Natural killer cell (primary cell): ENCODE measurements at regions not wholly inside any gene's neighbourhood (a gene's known extent, or its start where the extent isn't known, plus 50 kb on each side); places are given as distances from the start of the nearest gene placed in this dataset.

Experiments
- ATAC-seq, 3 donors: fragments of 150-1000 bp in 2 of 3; fragments of 200-7000 bp in 1 of 3; cut with Tn5 transposase; 1 replicate in 1 of 3; 2 replicates in 2 of 3; pipeline ENCODE4 v1.10.0; 2021; ENCODE audit warnings: mild to moderate bottlenecking in 2 of 3, moderate library complexity in 2 of 3
- DNase-seq, 2 donors: peaks; one replicate each; pipeline versions ENCODE4 v3.0.0 to v3.0.0-alpha.2; 2013 to 2021; ENCODE audit warnings: mixed read lengths in 1 of 2
- H3K27ac ChIP-seq: one replicate; pipeline ENCODE4 v1.5.1; 2013; ENCODE audit warnings: mild to moderate bottlenecking, low read length
- H3K27me3 ChIP-seq: one replicate; pipeline ENCODE4 v1.6.1; 2013; ENCODE audit warnings: low read length; ENCODE audit not compliant: control insufficient read depth, insufficient read depth
- H3K36me3 ChIP-seq: one replicate; pipeline ENCODE4 v1.6.1; 2013; ENCODE audit warnings: low read length; ENCODE audit not compliant: control insufficient read depth, insufficient read depth
- H3K4me1 ChIP-seq: one replicate; pipeline ENCODE4 v1.6.1; 2013; ENCODE audit warnings: low read length; ENCODE audit not compliant: control insufficient read depth, insufficient read depth
- H3K4me3 ChIP-seq: one replicate; pipeline ENCODE4 v1.5.1; 2013; ENCODE audit warnings: low read length
- H3K9me3 ChIP-seq: one replicate; pipeline ENCODE4 v1.6.1; 2013; ENCODE audit warnings: low read length; ENCODE audit not compliant: control insufficient read depth, insufficient read depth
- H3K27ac Mint-ChIP-seq, 2 donors: one replicate each; pipeline ENCODE4 v1.8.0; 2022; ENCODE audit warnings: mild to moderate bottlenecking in 2 of 2, mixed read lengths in 2 of 2, moderate library complexity in 1 of 2
- H3K27me3 Mint-ChIP-seq, 2 donors: one replicate each; pipeline ENCODE4 v1.8.0; 2022; ENCODE audit warnings: low read depth in 2 of 2, mixed read lengths in 2 of 2
- H3K36me3 Mint-ChIP-seq: one replicate; pipeline ENCODE4 v1.8.0; 2022; ENCODE audit warnings: mixed read lengths
- H3K4me1 Mint-ChIP-seq, 2 donors: one replicate each; pipeline ENCODE4 v1.8.0; 2022; ENCODE audit warnings: mixed read lengths in 2 of 2
- H3K4me3 Mint-ChIP-seq: one replicate; pipeline ENCODE4 v1.8.0; 2022; ENCODE audit warnings: mild to moderate bottlenecking, moderate library complexity, mixed read lengths
- H3K9me3 Mint-ChIP-seq, 2 donors: one replicate each; pipeline ENCODE4 v1.8.0; 2022; ENCODE audit warnings: mixed read lengths in 2 of 2
- WGBS: methylation state at CpG from one replicate; pipeline ENCODE4 v1.1.7; 2013; ENCODE audit warnings: missing lambda C conversion rate; ENCODE audit not compliant: insufficient coverage; 5-methylcytosine and 5-hydroxymethylcytosine counted together
- intact Hi-C: fragments of 100-400 bp; cut with micrococcal nuclease; formaldehyde crosslinking; loops from one replicate; pipeline ENCODE4 v1.14.2; 2022
- TF ChIP-seq, protein P1 (sequence below): fragments of 200-600 bp; IDR thresholded peaks from one replicate; pipeline ENCODE4 v1.8.0; 2022; ENCODE audit warnings: antibody characterized with exemption

DNA sequence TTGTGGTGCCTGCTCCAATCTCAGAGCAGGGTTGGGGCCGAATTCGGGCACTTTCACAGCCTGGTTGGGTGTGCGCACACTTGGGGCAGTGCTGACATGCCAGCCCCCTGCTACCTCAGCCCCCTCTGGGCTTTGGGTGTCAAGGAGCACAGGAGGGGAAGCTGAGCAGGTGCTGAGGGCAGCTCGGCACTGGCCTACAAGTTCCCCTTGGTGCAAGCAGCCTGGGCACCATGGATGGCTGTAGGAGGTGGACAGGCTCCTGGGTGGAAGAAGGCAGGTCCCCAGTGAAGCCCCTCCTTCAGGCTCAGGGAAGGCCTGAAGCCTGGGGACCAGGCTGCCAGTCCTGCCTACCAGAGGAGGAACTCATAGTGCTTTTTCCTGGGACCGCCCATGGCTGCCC, 326.6 kb downstream of the NDFIP2 start:
- ATAC-seq, result no peak
- TF ChIP-seq, protein P1, sequence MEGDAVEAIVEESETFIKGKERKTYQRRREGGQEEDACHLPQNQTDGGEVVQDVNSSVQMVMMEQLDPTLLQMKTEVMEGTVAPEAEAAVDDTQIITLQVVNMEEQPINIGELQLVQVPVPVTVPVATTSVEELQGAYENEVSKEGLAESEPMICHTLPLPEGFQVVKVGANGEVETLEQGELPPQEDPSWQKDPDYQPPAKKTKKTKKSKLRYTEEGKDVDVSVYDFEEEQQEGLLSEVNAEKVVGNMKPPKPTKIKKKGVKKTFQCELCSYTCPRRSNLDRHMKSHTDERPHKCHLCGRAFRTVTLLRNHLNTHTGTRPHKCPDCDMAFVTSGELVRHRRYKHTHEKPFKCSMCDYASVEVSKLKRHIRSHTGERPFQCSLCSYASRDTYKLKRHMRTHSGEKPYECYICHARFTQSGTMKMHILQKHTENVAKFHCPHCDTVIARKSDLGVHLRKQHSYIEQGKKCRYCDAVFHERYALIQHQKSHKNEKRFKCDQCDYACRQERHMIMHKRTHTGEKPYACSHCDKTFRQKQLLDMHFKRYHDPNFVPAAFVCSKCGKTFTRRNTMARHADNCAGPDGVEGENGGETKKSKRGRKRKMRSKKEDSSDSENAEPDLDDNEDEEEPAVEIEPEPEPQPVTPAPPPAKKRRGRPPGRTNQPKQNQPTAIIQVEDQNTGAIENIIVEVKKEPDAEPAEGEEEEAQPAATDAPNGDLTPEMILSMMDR, result no peak
- Histone ChIP-seq H3K4me3 (no peak overlapping the region), H3K9me3 (no peaks in the 10 kb centered on the region), H3K27me3 (no peaks in the 10 kb centered on the region), H3K27ac (no peak overlapping the region), H3K4me1 (peaks cover 2% of the 10 kb centered on the region), H3K36me3 (no peaks in the 10 kb centered on the region)
- H3K9me3 Mint-ChIP-seq, result no peaks in the 10 kb centered on the region
- intact Hi-C loops, result no loop called here
- H3K27me3 Mint-ChIP-seq, result no peaks in the 10 kb centered on the region
- peaks cover 25 to 26% of the 10 kb centered on the region in 2 donors for H3K4me1 Mint-ChIP-seq
- WGBS, result 73% methylated on average over 5 of the region's 5 CpGs
- no peaks in the 10 kb centered on the region for H3K36me3 Mint-ChIP-seq
- no peak overlapping the region for H3K4me3 Mint-ChIP-seq
- no peak for DNase-seq
- no peak overlapping the region for H3K27ac Mint-ChIP-seq

DNA sequence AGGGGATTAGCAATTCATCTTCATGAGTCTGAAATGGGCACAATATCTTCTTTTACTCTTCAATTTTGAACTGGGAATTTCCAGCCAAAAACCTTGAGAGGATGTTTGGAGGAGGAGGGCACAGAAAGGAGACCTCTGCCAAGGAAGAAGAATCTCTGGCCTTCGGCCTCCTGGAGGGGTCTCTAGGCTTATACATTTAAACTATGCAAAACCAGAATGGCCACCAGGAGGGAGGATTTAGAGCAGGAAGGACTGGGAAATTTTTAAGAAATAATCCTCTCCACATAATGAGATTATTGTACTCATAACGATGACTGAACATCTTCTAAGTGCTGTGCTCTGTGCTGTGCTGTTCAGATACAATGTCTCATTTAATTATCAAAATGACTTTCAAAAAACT, 325.9 kb downstream of the NDFIP2 start:
- H3K4me3 Mint-ChIP-seq, result no peak overlapping the region
- Histone ChIP-seq H3K36me3 (no peaks in the 10 kb centered on the region), H3K27ac (no peak overlapping the region), H3K27me3 (no peaks in the 10 kb centered on the region), H3K4me3 (no peak overlapping the region), H3K4me1 (peaks cover 2% of the 10 kb centered on the region), H3K9me3 (no peaks in the 10 kb centered on the region)
- TF ChIP-seq, protein P1, result no peak
- DNase-seq (no peak), ATAC-seq (no peak)
- no peaks in the 10 kb centered on the region for H3K9me3 Mint-ChIP-seq
- no peak overlapping the region for H3K27ac Mint-ChIP-seq
- WGBS, result 100% methylated on average over 1 of the region's 2 CpGs
- no peaks in the 10 kb centered on the region for H3K27me3 Mint-ChIP-seq
- H3K4me1 Mint-ChIP-seq, result peaks cover 26% of the 10 kb centered on the region in 2 donors
- H3K36me3 Mint-ChIP-seq, result no peaks in the 10 kb centered on the region
- intact Hi-C loops, result no loop called here

DNA sequence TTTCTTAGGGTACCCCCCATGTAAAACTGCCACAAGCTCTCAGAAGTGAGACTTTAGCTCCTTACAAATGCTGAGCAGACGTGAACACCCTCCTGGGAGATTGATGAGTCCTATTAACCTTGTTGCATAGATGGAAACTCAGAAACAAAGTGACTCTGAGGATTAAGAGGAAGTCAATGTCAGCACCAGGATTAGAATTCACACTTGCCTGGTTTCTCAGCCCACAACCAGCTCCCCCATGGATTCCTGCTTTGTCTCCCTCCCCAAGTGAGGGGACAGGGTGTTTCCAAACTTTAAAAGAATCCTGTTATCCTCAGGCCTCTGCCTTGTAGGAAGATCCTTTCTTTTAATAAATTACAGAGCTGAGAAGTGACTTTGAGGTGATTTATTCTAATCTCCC, 324.4 kb downstream of the NDFIP2 start:
- TF ChIP-seq, protein P1, result no peak
- H3K27me3 ChIP-seq, result no peaks in the 10 kb centered on the region
- H3K36me3 ChIP-seq, result no peaks in the 10 kb centered on the region
- 67% methylated on average over 1 of the region's 1 CpG for WGBS
- no peak overlapping the region for H3K4me3 ChIP-seq
- ATAC-seq (no peak), DNase-seq (no peak)
- Mint-ChIP-seq H3K27ac (no peak overlapping the region), H3K4me1 (peaks cover 28% of the 10 kb centered on the region in 2 donors), H3K4me3 (no peak overlapping the region), H3K27me3 (no peaks in the 10 kb centered on the region), H3K9me3 (no peaks in the 10 kb centered on the region), H3K36me3 (no peaks in the 10 kb centered on the region)
- peaks cover 2% of the 10 kb centered on the region for H3K4me1 ChIP-seq
- H3K27ac ChIP-seq, result no peak overlapping the region
- intact Hi-C loops, result no loop called here
- H3K9me3 ChIP-seq, result no peaks in the 10 kb centered on the region

DNA sequence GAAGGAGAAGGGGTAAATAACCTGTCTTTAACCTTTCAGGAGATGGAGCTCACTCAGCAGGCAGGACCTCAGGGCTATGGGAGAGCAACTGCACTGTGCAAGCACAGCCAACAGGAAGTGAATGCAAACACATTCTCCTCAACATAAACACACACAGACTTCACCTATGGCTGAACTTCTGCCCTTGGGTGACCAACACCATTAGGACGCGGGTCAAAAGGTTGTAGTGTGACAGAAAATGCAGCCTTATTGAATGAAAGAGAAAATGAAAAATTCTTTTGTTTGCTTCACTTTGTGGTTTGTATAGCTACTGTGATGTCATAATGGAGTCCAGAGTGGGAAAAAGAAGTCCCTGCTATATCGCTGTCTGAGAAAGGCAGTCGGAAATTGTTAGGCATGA, 323.0 kb downstream of the NDFIP2 start:
- Histone ChIP-seq H3K4me1 (peaks cover 2% of the 10 kb centered on the region), H3K27ac (no peak overlapping the region), H3K4me3 (no peak overlapping the region), H3K9me3 (no peaks in the 10 kb centered on the region), H3K36me3 (no peaks in the 10 kb centered on the region), H3K27me3 (no peaks in the 10 kb centered on the region)
- intact Hi-C loops, result no loop called here
- no peak for DNase-seq
- Mint-ChIP-seq H3K4me3 (no peak overlapping the region), H3K27me3 (no peaks in the 10 kb centered on the region), H3K27ac (peak overlapping the region in 1 of 2 donors; percentile 21), H3K36me3 (no peaks in the 10 kb centered on the region), H3K9me3 (no peaks in the 10 kb centered on the region), H3K4me1 (peaks cover 28% of the 10 kb centered on the region in 2 donors)
- 73% methylated on average over 4 of the region's 4 CpGs for WGBS
- TF ChIP-seq, protein P1, result no peak
- peak in 1 of 3 donors; percentile 52 for ATAC-seq
